SK-N-MC (cell line): ENCODE measurements at regions not wholly inside any gene's neighbourhood (a gene's known extent, or its start where the extent isn't known, plus 50 kb on each side); places are given as distances from the start of the nearest gene placed in this dataset.

Experiments
- EZH2 ChIP-seq: fragments of 200-600 bp; sonication (generic); IDR thresholded peaks from one replicate; pipeline ENCODE4 v1.6.1; 2017; ENCODE audit warnings: antibody characterized with exemption
- FOXP2 ChIP-seq: optimal IDR thresholded peaks from 2 replicates; pipeline ENCODE3; 2011; ENCODE audit warnings: mild to moderate bottlenecking, moderate library complexity; ENCODE audit not compliant: insufficient read depth; ENCODE audit errors: extremely low read length, control extremely low read depth
- POLR2AphosphoS5 ChIP-seq: IDR thresholded peaks from 2 replicates; pipeline ENCODE4 v1.6.1; 2012; ENCODE audit warnings: mild to moderate bottlenecking, low read depth, low read length, borderline replicate concordance

GRCh38 chr3:25945366-25945765 is 155.5 kb downstream of the OXSM start:
- TF ChIP-seq FOXP2 = no peak
- TF ChIP-seq EZH2 = no peak
- TF ChIP-seq POLR2AphosphoS5 = no peak
